NCI-H2227 (cell line): ENCODE measurements at regions not wholly inside any gene's neighbourhood (a gene's known extent, or its start where the extent isn't known, plus 50 kb on each side); places are given as distances from the start of the nearest gene placed in this dataset.

Source experiments
- DNase-seq: peaks from one replicate; lab custom pipeline; 2025; ENCODE audit not compliant: unreplicated experiment; lab: John Stamatoyannopoulos, UW

DNA sequence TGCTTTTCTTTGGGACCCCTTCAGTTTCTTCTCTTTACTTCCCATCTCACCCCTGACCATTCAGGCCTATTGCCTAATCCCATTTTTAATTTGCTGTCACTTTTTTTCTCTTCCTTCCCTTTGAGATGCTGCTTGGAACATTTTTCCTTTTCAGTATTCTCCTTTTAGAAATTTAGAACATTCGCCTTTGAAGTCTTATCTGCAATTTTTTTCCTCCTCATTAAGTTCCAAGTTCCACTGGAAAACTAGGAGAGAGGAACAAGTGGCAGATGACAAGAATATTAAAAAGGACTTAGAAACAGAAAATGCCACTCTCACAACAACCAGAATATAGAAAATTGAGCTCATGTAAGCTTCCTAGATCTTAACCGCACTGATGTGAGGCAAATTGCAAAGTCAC is 126.6 kb downstream of the PSMG1 start:
- DNase-seq: no peak

DNA sequence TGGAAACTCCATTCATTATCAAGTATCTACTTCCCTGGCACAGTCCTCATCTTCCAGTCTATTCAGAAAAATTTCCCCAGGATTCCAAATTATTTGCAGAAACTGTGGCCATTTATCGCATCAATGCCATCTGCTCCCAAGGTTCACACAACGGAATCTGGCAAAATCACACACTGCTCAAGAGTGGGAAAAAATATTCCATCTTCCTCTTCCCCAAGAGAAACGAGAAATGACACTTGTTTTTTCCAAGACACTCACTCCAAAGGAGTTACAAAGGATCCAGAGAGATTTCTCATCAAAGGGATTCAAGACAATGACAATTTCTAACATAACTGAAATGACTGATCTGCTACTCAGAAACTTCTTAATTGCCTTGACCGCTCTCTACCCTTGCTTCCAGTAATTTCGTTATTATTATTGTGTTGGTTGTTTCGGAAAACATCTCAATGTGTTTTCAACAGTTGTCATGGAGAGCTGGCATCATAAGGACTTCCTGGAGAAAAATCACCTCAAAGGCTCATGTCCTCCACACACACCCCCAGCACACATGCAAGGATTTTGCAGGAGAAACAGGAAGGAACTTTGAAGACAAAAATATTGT is 128.0 kb downstream of the PSMG1 start:
- no peak for DNase-seq

DNA sequence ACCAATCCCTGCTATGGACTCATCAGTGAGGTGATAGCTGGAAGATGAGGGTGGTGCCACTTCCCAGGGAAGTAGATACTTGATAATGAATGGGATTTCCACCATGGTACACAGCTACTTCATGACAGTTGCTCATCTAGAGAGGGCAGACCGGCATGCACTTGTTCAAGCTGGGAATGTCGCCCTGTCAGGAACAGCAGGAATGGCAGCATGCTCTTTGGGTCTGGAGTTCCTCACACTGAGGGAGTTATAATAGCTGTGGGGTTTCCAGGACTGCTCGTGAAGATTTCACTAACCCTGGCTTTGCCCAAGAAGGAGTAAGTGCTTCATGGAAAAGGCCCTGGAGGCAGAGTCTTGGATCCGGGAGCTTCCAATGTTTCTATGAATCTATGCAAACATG is 129.2 kb downstream of the PSMG1 start:
- DNase-seq: no peak

DNA sequence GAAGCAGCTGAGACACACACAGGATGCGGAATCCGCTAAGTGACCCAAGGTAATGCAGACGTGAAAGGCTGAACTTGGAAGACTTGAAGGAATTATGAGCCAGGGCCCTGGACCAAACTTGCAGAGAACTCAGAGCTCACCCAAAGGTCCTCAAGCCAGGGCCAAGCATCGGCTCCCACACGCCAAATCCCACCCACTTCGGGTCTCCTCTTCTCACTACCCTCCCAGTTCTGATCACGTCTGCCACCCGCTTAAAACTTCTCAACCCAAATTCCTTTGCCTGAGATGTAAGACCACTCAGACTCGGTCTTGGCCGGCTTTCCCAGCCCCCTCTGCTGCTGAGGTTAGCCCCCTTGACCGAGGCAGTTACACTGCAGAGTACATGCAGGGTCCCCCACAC is 130.1 kb downstream of the PSMG1 start:
- no peak for DNase-seq

DNA sequence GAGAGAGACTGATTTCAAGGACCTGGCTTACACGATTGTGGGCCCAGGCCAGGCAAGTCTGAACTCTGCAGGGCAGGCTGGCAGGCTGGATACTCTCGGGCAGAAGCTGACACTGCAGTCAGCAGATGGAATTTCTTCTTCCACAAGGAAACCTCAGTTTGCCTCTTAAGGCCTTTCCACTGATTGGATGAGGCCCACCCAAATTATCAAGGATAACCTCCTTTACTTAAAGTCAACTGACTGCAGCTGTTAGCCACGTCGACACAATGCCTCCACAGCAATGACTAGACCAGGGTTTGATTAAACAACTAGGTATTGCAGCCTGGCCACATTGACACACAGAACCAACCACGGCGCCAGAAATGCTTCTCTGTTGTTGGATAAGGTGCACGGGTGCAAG is 130.5 kb downstream of the PSMG1 start:
- DNase-seq: no peak

DNA sequence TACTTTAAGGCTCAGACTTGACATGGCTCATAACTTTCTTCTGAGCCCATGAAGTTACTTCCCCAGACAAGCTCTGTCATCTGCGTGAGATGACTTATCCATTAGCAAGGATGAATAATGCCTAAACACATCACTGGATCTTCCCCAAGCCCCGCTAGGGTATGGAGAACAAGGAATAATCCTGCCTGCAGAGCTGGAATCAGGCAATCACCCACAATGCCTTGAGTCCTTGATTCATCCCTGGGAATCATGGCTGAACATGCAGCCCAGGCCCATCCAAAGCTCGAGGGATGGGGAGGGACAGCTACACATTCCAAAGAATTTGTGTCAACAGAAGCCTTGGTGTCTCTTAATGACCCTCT is 131.7 kb downstream of the PSMG1 start:
- no peak for DNase-seq

DNA sequence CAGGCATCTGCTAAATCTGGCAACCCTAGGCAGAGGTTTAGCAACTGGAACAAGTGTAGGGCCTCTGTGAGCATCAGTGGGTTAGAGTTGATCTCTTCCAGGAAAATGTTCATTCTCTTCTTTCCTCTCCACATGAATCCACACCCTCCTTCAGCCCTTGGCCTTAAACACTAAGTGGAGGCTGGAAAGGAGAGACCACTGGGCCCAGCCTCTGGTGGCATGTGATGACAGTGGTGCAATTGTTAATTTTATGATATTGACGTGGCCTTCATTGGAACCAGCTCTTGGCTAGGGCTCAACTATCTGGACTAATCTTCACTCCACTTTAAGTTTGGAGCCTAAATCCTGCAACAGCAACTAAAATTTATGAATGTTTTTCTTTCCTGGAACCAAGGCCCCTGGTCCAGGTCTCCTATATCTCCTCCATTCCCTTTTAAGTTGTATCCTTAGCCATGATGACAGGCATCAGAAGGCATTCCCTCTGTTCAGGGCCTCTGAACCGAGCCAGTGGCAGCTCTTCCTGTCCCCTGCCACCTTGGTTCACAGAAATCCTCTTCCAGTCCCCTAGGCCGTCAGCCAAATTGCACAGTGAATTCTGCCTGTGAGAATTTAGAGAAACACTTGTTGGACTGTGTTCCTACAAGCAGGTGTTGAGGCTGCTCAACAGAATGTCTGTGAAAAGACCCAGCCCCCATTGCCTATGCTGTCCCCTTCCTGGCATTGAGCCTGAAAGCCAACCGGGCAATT is 132.2 kb downstream of the PSMG1 start:
- no peak for DNase-seq

DNA sequence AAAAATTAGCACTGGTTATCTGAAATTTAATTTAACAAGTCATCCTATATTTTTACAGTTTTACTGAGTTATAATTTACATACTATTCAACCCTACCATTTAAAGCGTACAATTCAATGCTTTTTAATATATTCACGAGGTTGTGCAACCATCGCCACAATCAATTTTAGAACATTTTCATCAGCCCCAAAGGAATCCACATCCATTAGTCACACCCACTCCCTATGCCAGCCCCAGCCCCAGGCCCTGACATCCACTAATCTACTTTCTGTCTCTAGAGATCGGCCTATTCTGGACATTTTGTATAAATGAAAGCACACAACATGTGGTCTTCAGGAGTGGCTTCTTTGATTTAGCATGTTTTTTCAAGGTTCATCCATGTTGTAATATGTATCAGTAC is 134.7 kb downstream of the PSMG1 start:
- no peak for DNase-seq

DNA sequence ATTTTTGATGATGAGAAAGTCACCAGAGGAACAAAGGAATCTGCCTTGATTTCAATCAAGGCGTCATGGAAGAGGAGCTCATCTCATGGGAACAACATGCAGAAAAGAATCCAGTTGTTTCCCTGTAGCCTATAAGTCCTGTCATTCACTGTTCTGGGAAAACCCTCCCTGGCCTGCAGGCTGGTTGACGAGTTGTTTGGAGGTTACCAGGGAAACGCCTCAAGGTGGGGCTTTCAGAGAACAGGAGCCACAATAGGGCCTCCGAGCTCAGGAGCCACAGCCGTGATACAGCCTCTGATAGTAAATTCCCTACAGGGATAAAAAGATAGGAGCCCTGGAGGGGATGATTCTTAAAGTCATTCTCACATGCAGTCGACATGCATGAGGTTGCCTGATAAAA is 135.2 kb downstream of the PSMG1 start:
- DNase-seq: peak; percentile 29

DNA sequence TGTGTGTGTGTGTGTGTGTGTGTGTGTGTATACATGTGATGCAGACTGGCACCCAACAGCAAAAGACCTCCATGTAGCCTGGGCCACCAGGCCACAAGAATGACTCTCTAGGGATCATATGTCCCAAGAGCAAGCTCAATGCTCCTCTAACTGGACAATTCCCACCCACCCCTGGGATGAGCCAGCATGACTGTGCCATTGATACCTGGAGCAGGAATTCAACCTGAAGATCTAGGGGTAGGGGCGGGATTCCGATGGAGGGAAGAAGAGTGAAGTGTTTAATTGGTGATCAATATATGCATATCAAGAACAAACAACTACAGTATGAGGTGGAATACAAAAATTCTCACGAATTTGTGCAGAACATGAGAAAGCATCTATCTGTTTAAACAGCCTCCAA is 136.2 kb downstream of the PSMG1 start:
- no peak for DNase-seq

DNA sequence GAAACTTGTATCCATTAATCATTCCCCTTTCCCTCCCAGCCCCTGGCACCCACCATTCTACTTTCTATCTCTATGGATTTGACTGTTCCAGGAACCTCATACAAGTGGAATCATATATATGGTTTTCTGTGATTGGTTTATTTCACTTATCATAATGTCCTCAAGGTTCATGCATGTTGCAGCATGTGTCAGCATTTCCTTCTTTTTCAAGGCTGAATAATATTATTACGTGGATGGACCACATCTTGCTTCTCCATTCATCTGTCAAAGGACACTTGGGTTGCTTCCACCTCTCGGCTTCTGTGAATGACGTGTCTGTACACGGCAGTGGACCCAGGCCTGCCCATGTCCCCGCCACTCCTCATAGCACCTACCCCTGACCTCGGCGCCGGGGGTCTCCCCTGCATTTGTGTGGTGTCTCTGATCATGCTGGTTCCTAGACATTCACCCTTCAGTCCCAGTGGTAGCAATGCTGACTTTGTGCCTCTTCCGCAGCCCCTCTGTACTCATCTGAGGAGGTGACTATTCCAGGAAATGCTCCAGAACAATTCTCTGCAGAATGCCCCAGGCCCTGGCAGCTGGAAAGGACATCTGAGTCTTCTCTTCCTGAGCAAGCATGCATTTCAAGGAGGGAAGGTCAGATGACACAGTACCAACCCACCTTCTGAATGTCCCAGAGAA is 136.9 kb downstream of the PSMG1 start:
- DNase-seq: no peak

DNA sequence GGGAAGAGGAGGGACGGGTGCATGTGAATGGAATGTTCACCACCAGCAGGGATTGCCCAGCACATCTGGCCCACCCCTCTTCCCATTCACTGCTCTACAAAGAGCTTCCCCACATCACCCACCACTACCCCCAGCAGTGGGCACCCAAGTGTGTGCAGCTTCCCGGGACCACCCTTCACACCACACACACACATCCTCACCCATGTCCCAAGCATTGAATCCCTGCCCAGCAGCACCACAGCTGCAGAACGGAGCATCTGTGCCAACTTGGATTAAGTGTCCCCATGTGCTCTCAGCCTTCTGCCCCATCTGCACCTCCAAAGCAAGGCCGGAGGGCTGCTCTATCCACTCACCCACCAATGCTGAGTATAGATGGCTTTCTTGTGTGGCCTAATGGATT is 141.4 kb downstream of the PSMG1 start:
- no peak for DNase-seq

DNA sequence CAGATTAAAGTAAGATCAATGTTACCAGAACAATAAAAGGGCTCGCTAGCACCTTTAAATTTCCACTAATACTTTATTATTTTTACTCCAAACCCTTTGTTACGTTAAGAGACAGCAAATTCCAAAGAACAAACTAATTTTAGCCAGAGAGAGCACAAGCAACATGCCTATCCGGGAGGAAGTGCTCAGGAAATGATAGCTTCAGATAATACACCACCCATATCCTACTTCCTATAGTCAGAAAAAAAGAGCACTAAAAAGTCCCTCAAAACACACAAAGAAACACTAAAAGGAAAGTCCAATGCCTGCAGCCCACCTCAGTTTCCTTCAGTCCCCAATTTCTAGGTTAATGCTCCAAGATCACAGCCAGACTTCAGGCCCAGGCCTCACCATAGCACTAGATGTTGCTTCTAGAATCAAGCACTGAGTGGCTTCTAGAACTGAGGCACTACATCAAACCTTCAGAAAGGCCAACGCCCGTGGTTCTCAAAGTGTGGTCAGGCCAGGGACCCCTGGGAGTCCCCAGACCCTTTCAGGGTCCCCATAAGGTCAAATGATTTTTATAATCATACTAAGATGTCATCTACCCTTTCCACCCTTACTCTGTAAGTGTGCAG is 142.6 kb downstream of the PSMG1 start:
- no peak for DNase-seq

DNA sequence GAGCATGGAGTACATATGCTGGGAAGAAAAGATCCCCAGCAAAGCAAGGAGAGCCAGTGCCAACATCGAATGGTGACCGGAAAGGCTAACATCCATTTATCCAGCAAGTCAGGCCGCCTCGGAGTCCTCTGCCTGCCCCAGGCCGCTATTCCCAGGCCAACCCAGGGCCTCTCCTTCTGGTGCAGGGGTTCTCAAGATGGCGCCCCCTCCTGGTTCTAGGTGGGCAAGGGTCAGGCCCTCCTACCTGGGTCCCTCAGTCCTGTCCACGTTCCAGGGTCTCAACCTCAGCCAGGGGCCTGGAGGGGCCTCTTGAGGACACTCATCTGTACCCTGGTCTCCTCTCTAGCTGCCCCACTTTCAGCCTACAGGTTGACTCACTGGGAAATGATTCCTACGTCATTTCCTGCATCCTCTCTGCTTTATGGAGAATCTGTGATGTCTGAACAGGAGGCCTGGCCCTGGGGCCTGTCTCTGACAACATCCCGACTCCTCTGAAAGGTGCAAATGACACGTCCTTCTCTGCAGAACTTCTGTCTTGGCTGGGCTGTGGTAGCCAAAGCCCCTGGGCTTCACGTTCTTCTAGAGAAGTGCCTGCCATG is 145.3 kb downstream of the PSMG1 start:
- DNase-seq: no peak

DNA sequence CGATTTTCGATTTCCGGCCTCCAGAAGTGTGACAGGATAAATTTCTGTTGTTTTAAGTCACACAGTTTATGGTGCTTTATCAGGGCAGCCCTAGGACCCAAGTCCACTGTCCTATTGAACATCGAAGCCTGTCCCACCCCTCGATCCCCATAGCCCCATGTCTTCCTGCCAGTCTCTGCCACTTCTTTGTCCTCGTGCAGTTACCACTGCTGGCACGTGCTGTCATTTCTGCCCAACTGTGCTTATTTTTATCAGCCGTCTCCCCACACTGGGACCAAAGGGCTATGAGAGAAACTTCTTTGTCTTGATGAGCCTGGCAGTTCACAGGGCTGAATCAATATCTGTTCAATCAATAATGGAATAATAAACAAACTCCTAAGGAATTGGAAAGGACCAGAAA is 146.7 kb downstream of the PSMG1 start:
- no peak for DNase-seq

DNA sequence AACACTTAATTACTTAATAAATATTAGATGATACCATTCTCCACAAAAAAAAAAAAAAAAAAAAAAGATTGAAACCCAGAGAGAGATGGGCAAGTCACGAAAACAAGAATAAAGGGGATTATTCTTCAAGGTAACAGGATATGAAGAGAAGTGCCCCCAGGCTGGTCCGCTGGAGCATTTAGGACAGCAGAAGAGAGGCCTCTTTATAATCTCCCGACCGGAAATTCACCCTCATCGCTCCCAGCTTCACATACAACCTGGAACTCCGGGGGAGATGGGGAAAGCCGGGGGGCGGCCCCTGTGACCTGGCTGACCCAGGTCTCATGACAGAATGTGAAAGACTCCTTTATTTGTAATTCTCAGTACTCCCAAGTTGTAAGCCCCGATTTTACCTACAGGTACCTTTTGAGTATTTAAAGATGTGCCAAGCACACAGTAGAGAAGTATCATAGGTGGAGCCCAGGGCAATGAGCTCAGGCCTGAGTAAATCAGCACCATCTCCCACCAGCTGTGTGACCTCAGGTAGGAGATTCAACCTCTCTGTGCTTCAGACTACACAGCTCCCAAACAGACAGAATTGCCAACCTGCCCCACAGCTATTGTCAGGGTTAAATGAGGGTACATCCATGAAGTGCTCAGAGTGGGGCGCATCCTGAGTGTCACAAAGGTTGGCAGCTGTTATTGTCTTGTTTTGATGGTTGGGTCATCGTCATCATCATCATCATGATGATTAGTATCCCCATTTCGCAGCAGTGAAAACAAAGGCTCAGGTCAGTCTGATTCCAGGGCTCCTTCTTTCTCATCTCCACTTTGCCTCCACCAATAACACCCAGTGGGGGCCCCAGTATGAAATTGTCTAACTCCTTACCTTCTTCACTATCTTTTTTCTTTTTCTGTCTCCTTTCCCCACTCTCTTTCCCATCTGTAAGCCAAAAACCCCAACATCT is 148.4 kb downstream of the PSMG1 start:
- DNase-seq: no peak

DNA sequence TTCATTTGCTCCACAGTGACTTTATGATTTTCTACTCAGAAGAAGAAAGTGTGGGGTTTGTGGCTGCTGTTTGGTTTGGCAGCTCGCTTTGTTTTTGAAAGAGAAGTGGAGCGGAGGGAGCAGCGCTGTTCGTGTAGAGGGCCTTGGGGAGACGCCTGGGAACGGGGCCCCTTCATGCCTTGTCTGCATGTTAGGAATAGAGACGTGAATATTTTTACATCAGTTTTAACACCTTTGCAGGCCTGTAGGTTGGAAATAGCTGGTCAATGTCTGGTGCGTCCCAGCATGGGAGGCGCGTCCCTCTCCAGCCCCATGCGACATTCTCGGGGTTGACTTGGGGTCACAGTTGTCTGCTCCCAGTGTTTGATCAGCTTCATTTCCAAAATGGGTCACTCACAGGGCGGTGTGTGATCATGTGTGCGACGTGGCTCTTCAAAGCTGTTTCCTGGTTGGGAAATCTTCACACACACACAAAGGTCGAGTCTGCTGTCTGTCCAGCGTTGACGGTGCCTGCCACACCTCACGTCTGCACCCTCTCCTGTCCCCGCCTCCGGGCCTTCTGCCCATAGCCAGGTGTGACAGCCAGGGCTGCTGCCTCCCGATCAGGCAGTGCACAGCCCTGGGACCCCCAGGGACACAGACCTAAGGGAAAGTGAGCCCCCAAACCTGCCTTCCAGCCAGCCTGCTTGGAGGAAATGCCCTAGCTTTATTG is 149.2 kb downstream of the PSMG1 start:
- no peak for DNase-seq

DNA sequence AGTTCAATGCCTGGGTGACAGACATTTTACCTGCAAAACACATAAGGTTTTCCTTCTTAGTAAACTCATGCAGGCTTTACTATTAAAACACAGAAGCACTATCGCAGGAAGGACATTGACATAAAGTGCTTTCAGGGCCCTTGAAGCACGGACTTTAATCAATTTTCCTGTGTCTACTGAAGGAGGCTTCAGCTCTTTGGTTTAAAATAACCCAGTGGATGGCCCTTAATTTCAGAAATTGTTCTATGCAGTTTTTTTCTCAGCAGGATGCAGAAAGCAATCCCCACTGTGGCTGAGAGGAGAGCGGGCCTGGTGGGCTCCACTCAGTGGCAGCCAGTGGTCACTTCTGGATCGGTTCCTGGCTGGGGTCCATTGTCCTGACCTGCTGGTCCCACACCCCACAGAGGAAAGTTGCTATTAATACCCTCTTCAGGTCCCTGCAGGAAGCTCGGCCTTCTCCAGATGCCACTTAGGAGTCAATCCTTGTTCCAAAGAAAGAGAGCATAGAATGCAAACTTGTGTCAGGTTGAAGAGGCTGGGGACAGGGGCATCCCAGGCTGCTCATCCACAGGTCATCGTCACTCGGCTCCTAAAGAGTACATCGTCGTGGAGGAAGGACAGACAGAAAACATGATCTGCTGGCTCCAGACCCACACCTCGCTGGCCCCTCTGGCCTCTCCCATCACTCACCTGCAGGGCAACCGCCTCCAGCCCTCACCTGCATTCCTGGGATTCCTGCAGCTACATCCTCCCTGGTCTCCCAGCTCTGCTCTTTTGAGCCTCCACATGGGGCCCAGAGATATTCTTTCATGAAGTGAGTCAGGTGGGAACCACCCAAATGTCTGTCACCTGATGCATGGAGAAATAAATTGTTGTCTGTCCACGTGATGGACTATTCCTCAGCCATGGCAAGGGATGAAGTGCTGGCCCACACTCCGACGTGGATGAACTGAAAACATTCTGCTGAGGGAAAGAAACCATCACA is 153.1 kb downstream of the PSMG1 start:
- peak; percentile 54 for DNase-seq
